CD4-positive, alpha-beta memory T cell (primary cell): ENCODE measurements at regions not wholly inside any gene's neighbourhood (a gene's known extent, or its start where the extent isn't known, plus 50 kb on each side); places are given as distances from the start of the nearest gene placed in this dataset.

Experiments used
- CTCF ChIA-PET: fragments of 350-600 bp; sonication (Branson Sonifier 250); formaldehyde crosslinking; loops from one replicate; lab custom pipeline; 2021; ENCODE audit warnings: inconsistent platforms; ENCODE audit not compliant: partially characterized antibody; lab: Charles Lee
- POLR2A ChIA-PET: fragments of 350-600 bp; sonication (Branson Sonifier 250); formaldehyde crosslinking; loops from one replicate; lab custom pipeline; 2021; ENCODE audit not compliant: partially characterized antibody; lab: Charles Lee
- DNase-seq, 5 donors: peaks; one replicate each; pipeline versions ENCODE4 v3.0.0 to v3.0.0-alpha.2; 2020 to 2022; ENCODE audit warnings: mixed read lengths in 1 of 5
- H3K27ac ChIP-seq: one replicate; pipeline ENCODE4 v1.7.0; 2013; ENCODE audit warnings: low read depth, low read length
- H3K27me3 ChIP-seq: 2 replicates; pipeline ENCODE4 v1.7.0; 2013; ENCODE audit warnings: mild to moderate bottlenecking, low read length, moderate library complexity; ENCODE audit not compliant: insufficient read depth
- H3K36me3 ChIP-seq: 2 replicates; pipeline ENCODE4 v1.7.0; 2013; ENCODE audit warnings: mild to moderate bottlenecking, low read length, moderate library complexity; ENCODE audit not compliant: insufficient read depth
- H3K4me1 ChIP-seq: 2 replicates; pipeline ENCODE4 v1.7.0; 2013; ENCODE audit warnings: mild to moderate bottlenecking, low read length, moderate library complexity; ENCODE audit not compliant: insufficient read depth
- H3K4me3 ChIP-seq, 2 donors: one replicate each; pipeline ENCODE4 v1.7.0; 2013; ENCODE audit warnings: low read length in 2 of 2, mild to moderate bottlenecking in 1 of 2
- H3K9me3 ChIP-seq, 2 donors: one replicate each; pipeline ENCODE4 v1.7.0; 2013; ENCODE audit warnings: low read length in 2 of 2, control low read depth in 1 of 2; ENCODE audit not compliant: control insufficient read depth in 1 of 2
- H3K27ac Mint-ChIP-seq, 7 donors: one replicate each; pipeline ENCODE4 v1.8.0; 2020 to 2021; ENCODE audit warnings: mixed read lengths in 7 of 7, mild to moderate bottlenecking in 6 of 7, inconsistent platforms in 3 of 7, moderate library complexity in 3 of 7
- H3K27me3 Mint-ChIP-seq, 2 donors: one replicate each; pipeline ENCODE4 v1.8.0; 2020 to 2021; ENCODE audit warnings: mixed read lengths in 2 of 2
- H3K36me3 Mint-ChIP-seq, 2 donors: one replicate each; pipeline ENCODE4 v1.8.0; 2020 to 2021; ENCODE audit warnings: mixed read lengths in 2 of 2, inconsistent platforms in 1 of 2, mild to moderate bottlenecking in 1 of 2
- H3K4me1 Mint-ChIP-seq, 4 donors: one replicate each; pipeline ENCODE4 v1.8.0; 2020 to 2021; ENCODE audit warnings: mixed read lengths in 4 of 4, mild to moderate bottlenecking in 1 of 4
- H3K4me3 Mint-ChIP-seq, 8 donors: one replicate each; pipeline ENCODE4 v1.8.0; 2020 to 2021; ENCODE audit warnings: mixed read lengths in 8 of 8, mild to moderate bottlenecking in 7 of 8, moderate library complexity in 6 of 8, inconsistent platforms in 3 of 8
- H3K9me3 Mint-ChIP-seq, 8 donors: one replicate each; pipeline ENCODE4 v1.8.0; 2020 to 2021; ENCODE audit warnings: mixed read lengths in 8 of 8, mild to moderate bottlenecking in 5 of 8, inconsistent platforms in 3 of 8, moderate library complexity in 1 of 8
- intact Hi-C: fragments of 100-400 bp; cut with micrococcal nuclease; formaldehyde crosslinking; loops from one replicate; pipeline ENCODE4 v1.15.1; 2023

- Mint-ChIP-seq H3K27me3 (peaks cover 5 to 8% of the 10 kb centered on the region in 2 donors), H3K27ac (no peak overlapping the region), H3K4me1 (no peaks in the 10 kb centered on the region), H3K36me3 (no peaks in the 10 kb centered on the region), H3K9me3 (peaks cover 0 to 21% (median 18%) of the 10 kb centered on the region in 8 donors), H3K4me3 (no peak overlapping the region)
- ChIA-PET POLR2A (no interaction called here), CTCF (no interaction called here)
- H3K27me3 ChIP-seq: no peaks in the 10 kb centered on the region
- intact Hi-C loops: no loop called here
- H3K36me3 ChIP-seq: no peaks in the 10 kb centered on the region
- DNase-seq: no peak
- H3K9me3 ChIP-seq: peaks cover 0 to 8% of the 10 kb centered on the region in 2 donors
- H3K4me3 ChIP-seq: no peak overlapping the region
- no peaks in the 10 kb centered on the region for H3K4me1 ChIP-seq
- no peak overlapping the region for H3K27ac ChIP-seq
Measured at GRCh38 chr6:159438106-159438505, 254.9 kb downstream of the SOD2 start.

- H3K4me3 Mint-ChIP-seq: no peak overlapping the region
- Histone ChIP-seq H3K9me3 (peaks cover 0 to 8% of the 10 kb centered on the region in 2 donors), H3K4me3 (no peak overlapping the region), H3K4me1 (no peaks in the 10 kb centered on the region), H3K36me3 (no peaks in the 10 kb centered on the region), H3K27me3 (no peaks in the 10 kb centered on the region), H3K27ac (no peak overlapping the region)
- DNase-seq: no peak
- H3K9me3 Mint-ChIP-seq: peaks cover 0 to 35% (median 23%) of the 10 kb centered on the region in 8 donors
- POLR2A ChIA-PET: no interaction called here
- intact Hi-C loops: no loop called here
- no peaks in the 10 kb centered on the region for H3K36me3 Mint-ChIP-seq
- no peaks in the 10 kb centered on the region for H3K4me1 Mint-ChIP-seq
- CTCF ChIA-PET: no interaction called here
- no peak overlapping the region for H3K27ac Mint-ChIP-seq
- peaks cover 5 to 7% of the 10 kb centered on the region in 2 donors for H3K27me3 Mint-ChIP-seq
Measured at GRCh38 chr6:159436581-159436980, 256.5 kb downstream of the SOD2 start.

GRCh38 chr6:159435701-159436100, 257.3 kb downstream of the SOD2 start:
- ChIA-PET CTCF (no interaction called here), POLR2A (no interaction called here)
- Histone ChIP-seq H3K27ac (no peak overlapping the region), H3K36me3 (no peaks in the 10 kb centered on the region), H3K4me1 (no peaks in the 10 kb centered on the region), H3K9me3 (peaks cover 0 to 8% of the 10 kb centered on the region in 2 donors), H3K4me3 (no peak overlapping the region), H3K27me3 (no peaks in the 10 kb centered on the region)
- H3K4me3 Mint-ChIP-seq: no peak overlapping the region
- H3K9me3 Mint-ChIP-seq: peaks cover 0 to 40% (median 25%) of the 10 kb centered on the region in 8 donors
- no peaks in the 10 kb centered on the region for H3K36me3 Mint-ChIP-seq
- peaks cover 5% of the 10 kb centered on the region in 2 donors for H3K27me3 Mint-ChIP-seq
- intact Hi-C loops: no loop called here
- no peak overlapping the region for H3K27ac Mint-ChIP-seq
- no peaks in the 10 kb centered on the region for H3K4me1 Mint-ChIP-seq
- no peak for DNase-seq

GRCh38 chr6:159434410-159434809, 258.6 kb downstream of the SOD2 start:
- intact Hi-C loops: no loop called here
- Mint-ChIP-seq H3K27me3 (peaks cover 5% of the 10 kb centered on the region in 2 donors), H3K27ac (no peak overlapping the region)

GRCh38 chr6:159433550-159433949, 259.5 kb downstream of the SOD2 start:
- no peak overlapping the region for H3K27ac Mint-ChIP-seq
- Histone ChIP-seq H3K9me3 (peaks cover 0 to 8% of the 10 kb centered on the region in 2 donors), H3K4me3 (no peak overlapping the region), H3K36me3 (no peaks in the 10 kb centered on the region), H3K27ac (no peak overlapping the region), H3K4me1 (no peaks in the 10 kb centered on the region), H3K27me3 (no peaks in the 10 kb centered on the region)
- H3K36me3 Mint-ChIP-seq: no peaks in the 10 kb centered on the region
- CTCF ChIA-PET: no interaction called here
- POLR2A ChIA-PET: no interaction called here
- peaks cover 5% of the 10 kb centered on the region in 2 donors for H3K27me3 Mint-ChIP-seq
- H3K9me3 Mint-ChIP-seq: peaks cover 0 to 40% (median 25%) of the 10 kb centered on the region in 8 donors
- intact Hi-C loops: no loop called here
- H3K4me1 Mint-ChIP-seq: no peaks in the 10 kb centered on the region
- no peak overlapping the region for H3K4me3 Mint-ChIP-seq
- no peak for DNase-seq

More at GRCh38 chr6:159434410-159434809, 258.6 kb downstream of the SOD2 start:
- no peaks in the 10 kb centered on the region for H3K27me3 ChIP-seq
- CTCF ChIA-PET: no interaction called here
- H3K9me3 ChIP-seq: peaks cover 0 to 8% of the 10 kb centered on the region in 2 donors
- no peak overlapping the region for H3K27ac ChIP-seq
- peaks cover 0 to 40% (median 25%) of the 10 kb centered on the region in 8 donors for H3K9me3 Mint-ChIP-seq
- no peak overlapping the region for H3K4me3 ChIP-seq
- no peaks in the 10 kb centered on the region for H3K4me1 ChIP-seq
- no peaks in the 10 kb centered on the region for H3K4me1 Mint-ChIP-seq
- no peaks in the 10 kb centered on the region for H3K36me3 Mint-ChIP-seq
- no peak for DNase-seq
- H3K36me3 ChIP-seq: no peaks in the 10 kb centered on the region
- no peak overlapping the region for H3K4me3 Mint-ChIP-seq
- POLR2A ChIA-PET: no interaction called here

- Mint-ChIP-seq H3K4me1 (no peaks in the 10 kb centered on the region), H3K36me3 (no peaks in the 10 kb centered on the region), H3K9me3 (peaks cover 0 to 40% (median 25%) of the 10 kb centered on the region in 8 donors), H3K27ac (no peak overlapping the region), H3K4me3 (no peak overlapping the region), H3K27me3 (peaks cover 4 to 9% of the 10 kb centered on the region in 2 donors)
- ChIA-PET POLR2A (no interaction called here), CTCF (no interaction called here)
- Histone ChIP-seq H3K9me3 (peaks cover 0 to 8% of the 10 kb centered on the region in 2 donors), H3K27me3 (no peaks in the 10 kb centered on the region), H3K27ac (no peak overlapping the region), H3K4me3 (no peak overlapping the region), H3K36me3 (no peaks in the 10 kb centered on the region), H3K4me1 (no peaks in the 10 kb centered on the region)
- DNase-seq: no peak
- intact Hi-C loops: no loop called here
Measured at GRCh38 chr6:159431750-159432149, 261.3 kb downstream of the SOD2 start.

GRCh38 chr6:159430323-159430722, 261.1 kb downstream of the FNDC1 start:
- H3K27me3 ChIP-seq: no peaks in the 10 kb centered on the region
- no peak overlapping the region for H3K27ac ChIP-seq
- Mint-ChIP-seq H3K4me1 (no peaks in the 10 kb centered on the region), H3K27ac (no peak overlapping the region), H3K9me3 (peaks cover 0 to 40% (median 23%) of the 10 kb centered on the region in 8 donors), H3K27me3 (peaks cover 5 to 12% of the 10 kb centered on the region in 2 donors), H3K36me3 (no peaks in the 10 kb centered on the region), H3K4me3 (no peak overlapping the region)
- CTCF ChIA-PET: no interaction called here
- H3K4me1 ChIP-seq: no peaks in the 10 kb centered on the region
- POLR2A ChIA-PET: no interaction called here
- intact Hi-C loops: no loop called here
- H3K9me3 ChIP-seq: peaks cover 0 to 8% of the 10 kb centered on the region in 2 donors
- H3K36me3 ChIP-seq: no peaks in the 10 kb centered on the region
- DNase-seq: no peak
- no peak overlapping the region for H3K4me3 ChIP-seq

- Histone ChIP-seq H3K4me3 (no peak overlapping the region), H3K27me3 (no peaks in the 10 kb centered on the region), H3K27ac (no peak overlapping the region), H3K36me3 (no peaks in the 10 kb centered on the region), H3K9me3 (peaks cover 0 to 8% of the 10 kb centered on the region in 2 donors), H3K4me1 (no peaks in the 10 kb centered on the region)
- H3K4me3 Mint-ChIP-seq: no peak overlapping the region
- intact Hi-C loops: no loop called here
- no peaks in the 10 kb centered on the region for H3K36me3 Mint-ChIP-seq
- H3K4me1 Mint-ChIP-seq: no peaks in the 10 kb centered on the region
- H3K9me3 Mint-ChIP-seq: peaks cover 0 to 32% (median 17%) of the 10 kb centered on the region in 8 donors
- POLR2A ChIA-PET: no interaction called here
- no peak overlapping the region for H3K27ac Mint-ChIP-seq
- CTCF ChIA-PET: no interaction called here
- H3K27me3 Mint-ChIP-seq: peaks cover 5 to 12% of the 10 kb centered on the region in 2 donors
- DNase-seq: no peak
Measured at GRCh38 chr6:159429433-159429832, 260.2 kb downstream of the FNDC1 start.
